Esophagus muscularis mucosa (tissue), 3 donors: ENCODE measurements at regions not wholly inside any gene's neighbourhood (a gene's known extent, or its start where the extent isn't known, plus 50 kb on each side); places are given as distances from the start of the nearest gene placed in this dataset.

Source experiments
- POLR2A ChIP-seq: fragments of 450-650 bp; IDR thresholded peaks from one replicate; pipeline ENCODE4 v1.6.1; 2017; ENCODE audit warnings: antibody characterized with exemption, moderate library complexity, mild to moderate bottlenecking, low read depth
- POLR2AphosphoS5 ChIP-seq, 2 donors: sonication (generic); formaldehyde crosslinking; IDR thresholded peaks; one replicate each; pipeline ENCODE4 v1.6.1; 2017; ENCODE audit warnings: antibody characterized with exemption in 2 of 2
- TF ChIP-seq, protein P1 (sequence below), 3 experiments: fragments of 200-600 bp in 2 of 3; fragments of 450-650 bp in 1 of 3; sonication (generic) in 2 of 3; IDR thresholded peaks; one replicate each; pipeline ENCODE4 v1.5.1; 2017 to 2019; ENCODE audit warnings: antibody characterized with exemption in 3 of 3, mild to moderate bottlenecking in 2 of 3, moderate library complexity in 1 of 3

DNA sequence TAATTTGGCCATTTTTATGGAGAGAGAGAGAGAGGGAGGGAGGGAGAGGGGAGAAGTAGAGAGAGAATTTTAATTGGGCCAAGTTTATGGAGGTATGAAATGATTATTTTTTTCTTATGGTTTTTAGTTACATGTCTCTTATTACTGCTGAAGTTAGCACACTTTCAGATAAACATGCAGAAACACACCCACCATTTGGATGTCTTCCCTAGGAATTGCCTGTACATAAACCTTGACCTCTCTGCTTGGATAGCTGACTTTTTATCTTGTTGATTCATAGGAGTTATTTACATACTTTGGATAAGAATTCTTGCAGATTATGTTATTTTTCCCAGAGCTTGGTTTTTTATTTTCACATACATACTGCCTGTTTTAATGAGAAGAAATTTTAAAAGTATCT is 310.2 kb upstream of the ADAMTS5 start:
- TF ChIP-seq, protein P1, sequence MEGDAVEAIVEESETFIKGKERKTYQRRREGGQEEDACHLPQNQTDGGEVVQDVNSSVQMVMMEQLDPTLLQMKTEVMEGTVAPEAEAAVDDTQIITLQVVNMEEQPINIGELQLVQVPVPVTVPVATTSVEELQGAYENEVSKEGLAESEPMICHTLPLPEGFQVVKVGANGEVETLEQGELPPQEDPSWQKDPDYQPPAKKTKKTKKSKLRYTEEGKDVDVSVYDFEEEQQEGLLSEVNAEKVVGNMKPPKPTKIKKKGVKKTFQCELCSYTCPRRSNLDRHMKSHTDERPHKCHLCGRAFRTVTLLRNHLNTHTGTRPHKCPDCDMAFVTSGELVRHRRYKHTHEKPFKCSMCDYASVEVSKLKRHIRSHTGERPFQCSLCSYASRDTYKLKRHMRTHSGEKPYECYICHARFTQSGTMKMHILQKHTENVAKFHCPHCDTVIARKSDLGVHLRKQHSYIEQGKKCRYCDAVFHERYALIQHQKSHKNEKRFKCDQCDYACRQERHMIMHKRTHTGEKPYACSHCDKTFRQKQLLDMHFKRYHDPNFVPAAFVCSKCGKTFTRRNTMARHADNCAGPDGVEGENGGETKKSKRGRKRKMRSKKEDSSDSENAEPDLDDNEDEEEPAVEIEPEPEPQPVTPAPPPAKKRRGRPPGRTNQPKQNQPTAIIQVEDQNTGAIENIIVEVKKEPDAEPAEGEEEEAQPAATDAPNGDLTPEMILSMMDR (IDR thresholded peaks at IDR 0.05), result no peak
- TF ChIP-seq POLR2A (no peak), POLR2AphosphoS5 (IDR thresholded peaks at IDR 0.05) (no peak)
